Erythroblast (primary cell): ENCODE measurements at regions not wholly inside any gene's neighbourhood (a gene's known extent, or its start where the extent isn't known, plus 50 kb on each side); places are given as distances from the start of the nearest gene placed in this dataset.

Source experiments
- GATA1 ChIP-seq: IDR thresholded peaks from 2 replicates; pipeline ENCODE4 v1.6.1; 2011; ENCODE audit warnings: low read depth, mild to moderate bottlenecking, control low read depth, low read length, moderate library complexity
- POLR2A ChIP-seq: IDR thresholded peaks from 2 replicates; pipeline ENCODE4 v1.6.1; 2011; ENCODE audit warnings: mild to moderate bottlenecking, low read length

DNA sequence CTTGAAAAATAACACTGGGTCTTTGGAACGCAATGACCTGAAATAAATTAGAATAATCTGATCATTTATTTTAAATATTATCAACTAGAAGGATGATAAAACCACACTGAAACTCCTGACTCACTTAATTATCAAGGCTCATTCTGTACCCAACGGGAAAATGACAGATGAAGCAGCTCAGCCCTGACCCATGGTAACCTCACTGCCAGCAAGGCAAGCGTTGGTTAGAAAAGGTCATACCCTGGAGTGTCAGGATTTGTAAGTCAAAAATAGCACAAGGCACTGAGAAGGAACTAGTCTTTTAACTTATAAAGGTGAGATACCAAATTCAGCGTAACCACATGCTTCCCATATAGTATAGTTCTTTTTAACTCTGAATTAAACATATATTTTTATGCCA is 277.5 kb downstream of the ETAA1 start:
- TF ChIP-seq POLR2A (no peak), GATA1 (no peak)
